Osteoblast (primary cell): ENCODE measurements at regions not wholly inside any gene's neighbourhood (a gene's known extent, or its start where the extent isn't known, plus 50 kb on each side); places are given as distances from the start of the nearest gene placed in this dataset.

Experiments
- DNase-seq: peaks from one replicate; pipeline ENCODE4 v3.0.0; 2011; ENCODE audit warnings: low spot score, mixed read lengths; ENCODE audit not compliant: insufficient read length; ENCODE audit errors: missing footprints
- H2AFZ ChIP-seq: 2 replicates; pipeline ENCODE4 v1.6.0; 2011; ENCODE audit warnings: mild to moderate bottlenecking, low read length
- H3K27ac ChIP-seq: 2 replicates; pipeline ENCODE4 v1.5.1; 2011; ENCODE audit warnings: mild to moderate bottlenecking, low read depth, low read length, moderate library complexity
- H3K27me3 ChIP-seq: 2 replicates; pipeline ENCODE4 v1.6.0; 2012; ENCODE audit warnings: mild to moderate bottlenecking, control low read depth, inconsistent platforms, low read length, moderate library complexity; ENCODE audit not compliant: insufficient read depth
- H3K36me3 ChIP-seq: 2 replicates; pipeline ENCODE4 v1.5.1; 2011; ENCODE audit warnings: mild to moderate bottlenecking, low read length, control low read depth, moderate library complexity; ENCODE audit not compliant: insufficient read depth
- H3K4me1 ChIP-seq: 2 replicates; pipeline ENCODE4 v1.5.1; 2011; ENCODE audit warnings: mild to moderate bottlenecking, low read length, control low read depth, moderate library complexity; ENCODE audit not compliant: insufficient read depth
- H3K4me2 ChIP-seq: 2 replicates; pipeline ENCODE4 v1.6.0; 2011; ENCODE audit warnings: mild to moderate bottlenecking, low read length; ENCODE audit not compliant: insufficient read depth
- H3K4me3 ChIP-seq: fragments of 200-600 bp; sonication (generic); 3 replicates; pipeline ENCODE4 v1.5.1; 2012; ENCODE audit warnings: mild to moderate bottlenecking, low read length, inconsistent platforms; ENCODE audit not compliant: insufficient read depth
- H3K79me2 ChIP-seq: 2 replicates; pipeline ENCODE4 v1.6.0; 2012; ENCODE audit warnings: mild to moderate bottlenecking, low read length, control low read depth, inconsistent platforms; ENCODE audit not compliant: insufficient read depth
- H3K9me3 ChIP-seq: 2 replicates; pipeline ENCODE4 v1.5.1; 2011; ENCODE audit warnings: low read depth, low read length, control low read depth
- H4K20me1 ChIP-seq: 2 replicates; pipeline ENCODE4 v1.6.0; 2012; ENCODE audit warnings: mild to moderate bottlenecking, low read length, control low read depth; ENCODE audit not compliant: insufficient read depth
- CTCF ChIP-seq: IDR thresholded peaks from 2 replicates; pipeline ENCODE4 v1.5.1; 2011; ENCODE audit warnings: mild to moderate bottlenecking, low read depth, low read length, moderate library complexity; ENCODE audit errors: extremely low read depth

DNA sequence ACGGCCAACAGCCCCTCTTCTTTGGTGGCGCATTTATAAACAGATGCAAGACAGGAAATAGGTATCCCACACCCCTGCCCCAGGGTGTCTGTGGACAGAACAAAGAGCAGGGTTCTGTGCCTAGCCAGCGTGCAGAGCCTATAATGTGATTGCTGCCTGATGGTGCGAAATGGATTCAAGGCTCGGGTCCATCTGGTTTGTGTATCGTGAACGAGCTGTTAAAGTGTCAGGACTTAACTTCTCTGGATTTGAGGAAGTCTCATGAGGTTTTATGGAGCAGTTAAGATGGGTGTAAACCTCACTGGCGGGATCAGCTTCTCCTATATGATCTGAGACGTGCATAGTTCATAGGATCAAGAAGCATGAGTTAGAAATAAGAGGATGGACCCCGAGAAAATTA, 388.7 kb upstream of the TBX3 start:
- Histone ChIP-seq H3K36me3 (no peaks in the 10 kb centered on the region), H3K27ac (no peak overlapping the region), H4K20me1 (no peaks in the 10 kb centered on the region), H2AFZ (no peak overlapping the region), H3K79me2 (no peaks in the 10 kb centered on the region), H3K27me3 (no peaks in the 10 kb centered on the region), H3K4me3 (no peak overlapping the region), H3K9me3 (no peaks in the 10 kb centered on the region), H3K4me1 (no peaks in the 10 kb centered on the region), H3K4me2 (no peak overlapping the region)
- no peak for TF ChIP-seq CTCF
- no peak for DNase-seq

DNA sequence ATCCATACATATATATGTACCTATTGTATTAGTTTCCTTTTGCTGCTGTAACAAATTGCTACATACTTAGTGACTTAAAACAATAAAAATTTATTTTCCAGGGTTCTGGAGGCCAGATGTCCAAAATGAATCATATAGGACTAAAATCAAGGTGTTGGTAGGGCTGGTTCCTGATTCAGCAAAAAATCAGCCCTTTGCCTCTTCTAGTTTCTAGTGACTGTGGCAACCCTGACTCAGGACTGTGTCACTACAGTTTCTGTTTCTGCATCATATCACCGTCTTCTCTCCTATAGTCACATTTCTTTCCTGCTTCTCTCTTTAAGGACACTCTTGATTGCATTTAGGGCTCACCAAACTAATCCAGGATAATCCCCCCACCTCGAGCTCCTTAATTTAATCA, 386.3 kb upstream of the TBX3 start:
- H2AFZ ChIP-seq = no peak overlapping the region
- DNase-seq = no peak
- H3K4me3 ChIP-seq = no peak overlapping the region
- no peaks in the 10 kb centered on the region for H3K9me3 ChIP-seq
- H3K27ac ChIP-seq = no peak overlapping the region
- no peaks in the 10 kb centered on the region for H3K79me2 ChIP-seq
- H3K36me3 ChIP-seq = no peaks in the 10 kb centered on the region
- H3K4me2 ChIP-seq = no peak overlapping the region
- H3K27me3 ChIP-seq = no peaks in the 10 kb centered on the region
- no peaks in the 10 kb centered on the region for H3K4me1 ChIP-seq
- H4K20me1 ChIP-seq = no peaks in the 10 kb centered on the region
- no peak for TF ChIP-seq CTCF

DNA sequence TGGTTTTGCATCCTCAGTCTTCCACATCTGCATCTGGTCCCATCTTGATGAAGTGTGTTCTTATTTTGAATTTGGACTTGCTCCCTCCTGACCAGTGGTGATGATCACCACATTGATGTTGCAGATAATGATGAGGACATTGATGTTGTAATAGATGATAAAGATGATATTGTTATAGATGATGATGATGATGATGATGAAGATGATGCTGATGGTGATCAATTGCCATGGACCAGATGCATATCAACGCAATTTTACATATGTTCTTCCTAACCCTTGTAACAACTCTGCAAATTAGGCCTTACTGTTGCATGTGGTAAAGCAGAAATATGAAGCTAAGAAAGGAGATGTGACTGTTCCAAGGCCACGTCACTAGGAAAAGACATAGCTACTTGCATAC, 380.3 kb upstream of the TBX3 start:
- H3K4me1 ChIP-seq = no peaks in the 10 kb centered on the region
- no peak overlapping the region for H3K4me3 ChIP-seq
- no peak for DNase-seq
- H3K36me3 ChIP-seq = no peaks in the 10 kb centered on the region
- H3K27me3 ChIP-seq = no peaks in the 10 kb centered on the region
- no peak overlapping the region for H3K27ac ChIP-seq
- TF ChIP-seq CTCF = no peak
- no peak overlapping the region for H2AFZ ChIP-seq
- H3K79me2 ChIP-seq = no peaks in the 10 kb centered on the region
- H4K20me1 ChIP-seq = no peaks in the 10 kb centered on the region
- H3K4me2 ChIP-seq = no peak overlapping the region
- no peaks in the 10 kb centered on the region for H3K9me3 ChIP-seq

DNA sequence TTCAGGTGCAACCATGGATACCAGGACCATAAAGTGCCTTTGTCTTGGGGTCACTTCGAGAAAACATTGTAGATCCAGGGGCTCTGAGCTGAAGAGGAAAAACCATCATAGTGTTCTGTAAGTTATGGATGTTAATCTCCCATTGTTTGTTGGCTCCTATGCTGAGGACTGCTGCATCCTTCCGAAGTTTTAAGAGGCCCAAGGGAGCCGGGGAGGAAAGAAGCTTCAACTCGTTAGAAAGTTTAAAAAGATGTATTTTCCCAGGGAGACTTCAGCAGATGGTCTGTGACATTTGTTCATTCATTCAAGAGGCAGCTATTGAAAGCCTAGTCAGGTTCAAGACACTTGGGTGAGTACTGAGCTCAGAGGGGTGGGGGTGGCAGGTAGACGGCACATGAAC, 378.8 kb upstream of the TBX3 start:
- Histone ChIP-seq H3K9me3 (no peaks in the 10 kb centered on the region), H4K20me1 (no peaks in the 10 kb centered on the region), H3K36me3 (no peaks in the 10 kb centered on the region), H3K4me3 (no peak overlapping the region), H3K27me3 (no peaks in the 10 kb centered on the region), H2AFZ (no peak overlapping the region), H3K4me1 (no peaks in the 10 kb centered on the region), H3K79me2 (no peaks in the 10 kb centered on the region), H3K27ac (no peak overlapping the region), H3K4me2 (no peak overlapping the region)
- no peak for TF ChIP-seq CTCF
- DNase-seq = no peak
